Stomach (tissue), 8 donors: ENCODE measurements at regions not wholly inside any gene's neighbourhood (a gene's known extent, or its start where the extent isn't known, plus 50 kb on each side); places are given as distances from the start of the nearest gene placed in this dataset.

Source experiments
- DNase-seq, 2 donors: peaks; one replicate each; pipeline versions ENCODE4 v3.0.0 to v3.0.0-alpha.2; 2013 to 2019
- H3K27ac ChIP-seq, 5 donors: fragments of 200-600 bp in 4 of 5; sonication (generic) in 4 of 5; one replicate each; pipeline ENCODE4 v1.5.1; 2013 to 2019; ENCODE audit warnings: mild to moderate bottlenecking in 1 of 5, moderate library complexity in 1 of 5
- H3K27me3 ChIP-seq, 3 donors: fragments of 200-600 bp; sonication (generic); one replicate each; pipeline ENCODE4 v1.5.1; 2017 to 2019; ENCODE audit warnings: mixed run types in 1 of 3
- H3K36me3 ChIP-seq, 4 donors: fragments of 200-600 bp; sonication (generic); 1 replicate in 3 of 4; 2 replicates in 1 of 4; pipeline ENCODE4 v1.5.1; 2016 to 2019
- H3K4me1 ChIP-seq, 4 donors: fragments of 200-600 bp; sonication (generic); one replicate each; pipeline ENCODE4 v1.5.1; 2016 to 2019
- H3K4me3 ChIP-seq, 4 donors: fragments of 200-600 bp; sonication (generic) in 3 of 4; one replicate each; pipeline ENCODE4 v1.5.1; 2016 to 2019; ENCODE audit warnings: mild to moderate bottlenecking in 1 of 4
- H3K9me3 ChIP-seq, 4 donors: fragments of 200-600 bp; sonication (generic); one replicate each; pipeline ENCODE4 v1.5.1; 2016 to 2019
- EP300 ChIP-seq: sonication (generic); formaldehyde crosslinking; IDR thresholded peaks from one replicate; pipeline ENCODE4 v1.6.1; 2017; ENCODE audit warnings: antibody characterized with exemption
- POLR2A ChIP-seq, 4 donors: fragments of 450-650 bp; IDR thresholded peaks; one replicate each; pipeline ENCODE4 v1.6.1; 2016; ENCODE audit warnings: antibody characterized with exemption in 4 of 4, control low read depth in 2 of 4, mild to moderate bottlenecking in 1 of 4, moderate library complexity in 1 of 4
- POLR2AphosphoS5 ChIP-seq, 3 donors: sonication (generic); formaldehyde crosslinking; IDR thresholded peaks; one replicate each; pipeline ENCODE4 v1.6.1; 2016; ENCODE audit warnings: antibody characterized with exemption in 3 of 3
- WGBS, 5 donors: extraction: QIAGEN DNeasy Blood & Tissue Kit in 3 of 5; methylation state at CpG; one replicate each; pipeline versions ENCODE4 v1.1.5 to v1.1.7; 2013 to 2018; 5-methylcytosine and 5-hydroxymethylcytosine counted together
- intact Hi-C: fragments of 100-400 bp; cut with DNase I; formaldehyde crosslinking; loops from one replicate; pipeline ENCODE4 v1.15.1; 2023; ENCODE audit warnings: low total_unique reads
- TF ChIP-seq, protein P1 (sequence below), 7 experiments: fragments of 450-650 bp in 4 of 7; fragments of 200-600 bp in 3 of 7; sonication (generic) in 3 of 7; IDR thresholded peaks; one replicate each; pipeline ENCODE4 v1.5.1; 2016 to 2019; ENCODE audit warnings: antibody characterized with exemption in 7 of 7, control low read depth in 2 of 7, mild to moderate bottlenecking in 1 of 7
- donor health status: healthy with polysubstance abuse.
- donor health status: Bipolar disorder and iron deficiency.
- donor health status: healthy.

DNA sequence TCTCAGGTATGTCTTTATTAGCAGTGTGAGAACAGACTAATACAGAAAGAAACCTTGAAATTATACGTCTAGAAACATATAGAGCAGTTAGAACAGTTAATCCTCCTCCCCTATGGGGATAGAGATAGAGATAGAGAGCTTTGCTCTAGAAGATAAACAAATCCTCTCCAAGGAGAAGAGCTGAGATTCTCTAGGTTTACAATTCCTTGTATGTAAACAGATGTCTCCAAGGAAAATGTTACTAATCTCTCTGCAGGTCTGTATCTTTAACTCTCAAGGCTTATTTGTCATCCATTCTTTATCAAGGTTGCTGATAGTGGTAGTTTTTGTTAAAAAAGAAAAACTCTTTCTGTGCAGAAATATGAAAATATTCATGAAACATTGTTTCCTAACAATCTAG, 282.1 kb upstream of the GIMD1 start:
- H3K4me3 ChIP-seq = no peak overlapping the region
- H3K4me1 ChIP-seq = no peaks in the 10 kb centered on the region
- H3K27me3 ChIP-seq = no peaks in the 10 kb centered on the region
- 26 to 45% (median 37%) methylated on average over 1 of the region's 1 CpG for WGBS, 5 donors
- intact Hi-C loops = no loop called here
- no peak for TF ChIP-seq POLR2AphosphoS5 (IDR thresholded peaks at IDR 0.05)
- TF ChIP-seq EP300 = no peak
- TF ChIP-seq POLR2A (IDR thresholded peaks at IDR 0.05) = no peak
- TF ChIP-seq, protein P1, sequence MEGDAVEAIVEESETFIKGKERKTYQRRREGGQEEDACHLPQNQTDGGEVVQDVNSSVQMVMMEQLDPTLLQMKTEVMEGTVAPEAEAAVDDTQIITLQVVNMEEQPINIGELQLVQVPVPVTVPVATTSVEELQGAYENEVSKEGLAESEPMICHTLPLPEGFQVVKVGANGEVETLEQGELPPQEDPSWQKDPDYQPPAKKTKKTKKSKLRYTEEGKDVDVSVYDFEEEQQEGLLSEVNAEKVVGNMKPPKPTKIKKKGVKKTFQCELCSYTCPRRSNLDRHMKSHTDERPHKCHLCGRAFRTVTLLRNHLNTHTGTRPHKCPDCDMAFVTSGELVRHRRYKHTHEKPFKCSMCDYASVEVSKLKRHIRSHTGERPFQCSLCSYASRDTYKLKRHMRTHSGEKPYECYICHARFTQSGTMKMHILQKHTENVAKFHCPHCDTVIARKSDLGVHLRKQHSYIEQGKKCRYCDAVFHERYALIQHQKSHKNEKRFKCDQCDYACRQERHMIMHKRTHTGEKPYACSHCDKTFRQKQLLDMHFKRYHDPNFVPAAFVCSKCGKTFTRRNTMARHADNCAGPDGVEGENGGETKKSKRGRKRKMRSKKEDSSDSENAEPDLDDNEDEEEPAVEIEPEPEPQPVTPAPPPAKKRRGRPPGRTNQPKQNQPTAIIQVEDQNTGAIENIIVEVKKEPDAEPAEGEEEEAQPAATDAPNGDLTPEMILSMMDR (IDR thresholded peaks at IDR 0.05) = no peak
- H3K9me3 ChIP-seq = no peaks in the 10 kb centered on the region
- no peaks in the 10 kb centered on the region for H3K36me3 ChIP-seq
- no peak overlapping the region for H3K27ac ChIP-seq
- DNase-seq = no peak

DNA sequence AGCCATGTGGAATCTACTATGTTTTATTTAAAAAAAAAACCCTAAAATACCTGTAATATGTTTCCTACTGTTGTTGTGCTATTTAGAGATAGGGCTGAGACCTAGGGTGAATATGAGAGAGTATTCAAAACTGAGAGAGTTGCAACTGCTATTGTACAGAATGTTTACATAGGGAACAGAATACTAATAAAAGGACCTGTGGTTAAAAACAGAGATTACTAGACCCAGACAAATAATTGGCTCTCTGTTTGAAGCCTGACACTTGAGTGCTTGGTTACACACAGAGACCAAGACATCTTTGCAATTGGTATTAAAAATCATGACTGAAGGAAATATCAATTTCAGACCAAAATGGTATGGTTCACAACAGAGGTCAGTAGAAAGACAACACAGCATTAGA, 278.9 kb upstream of the GIMD1 start:
- intact Hi-C loops = no loop called here

DNA sequence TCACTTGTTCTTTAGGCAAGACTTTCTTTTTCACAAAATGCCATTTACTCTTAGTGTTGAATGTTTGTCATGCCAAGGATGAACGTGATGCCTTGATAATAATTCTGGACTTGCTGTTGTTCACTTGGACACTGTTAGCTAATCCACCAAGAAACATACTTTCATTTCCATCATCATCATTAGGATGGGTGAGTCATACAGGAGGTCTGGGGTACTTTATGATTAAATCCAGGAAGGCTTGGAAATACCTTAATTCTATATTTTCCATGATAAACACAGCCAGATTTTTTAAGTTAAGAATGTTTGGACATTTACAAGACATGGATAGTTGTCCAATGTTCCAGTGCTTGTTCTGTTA, 260.7 kb upstream of the GIMD1 start:
- Histone ChIP-seq H3K27ac (no peak overlapping the region), H3K4me3 (no peak overlapping the region), H3K4me1 (no peaks in the 10 kb centered on the region), H3K9me3 (no peaks in the 10 kb centered on the region), H3K36me3 (no peaks in the 10 kb centered on the region), H3K27me3 (no peaks in the 10 kb centered on the region)
- 30 to 56% (median 43%) methylated on average over 1 of the region's 1 CpG for WGBS, 5 donors
- TF ChIP-seq, protein P1 (IDR thresholded peaks at IDR 0.05) = no peak
- TF ChIP-seq POLR2A (IDR thresholded peaks at IDR 0.05) (no peak), EP300 (no peak), POLR2AphosphoS5 (IDR thresholded peaks at IDR 0.05) (no peak)
- no peak for DNase-seq
- intact Hi-C loops = no loop called here

More for the DNA sequence above, 278.9 kb upstream of the GIMD1 start:
- no peak for DNase-seq
- H3K27me3 ChIP-seq = no peaks in the 10 kb centered on the region
- H3K4me1 ChIP-seq = no peaks in the 10 kb centered on the region
- H3K36me3 ChIP-seq = no peaks in the 10 kb centered on the region
- H3K27ac ChIP-seq = no peak overlapping the region
- TF ChIP-seq POLR2AphosphoS5 (IDR thresholded peaks at IDR 0.05) = no peak
- H3K9me3 ChIP-seq = no peaks in the 10 kb centered on the region
- no peak overlapping the region for H3K4me3 ChIP-seq

DNA sequence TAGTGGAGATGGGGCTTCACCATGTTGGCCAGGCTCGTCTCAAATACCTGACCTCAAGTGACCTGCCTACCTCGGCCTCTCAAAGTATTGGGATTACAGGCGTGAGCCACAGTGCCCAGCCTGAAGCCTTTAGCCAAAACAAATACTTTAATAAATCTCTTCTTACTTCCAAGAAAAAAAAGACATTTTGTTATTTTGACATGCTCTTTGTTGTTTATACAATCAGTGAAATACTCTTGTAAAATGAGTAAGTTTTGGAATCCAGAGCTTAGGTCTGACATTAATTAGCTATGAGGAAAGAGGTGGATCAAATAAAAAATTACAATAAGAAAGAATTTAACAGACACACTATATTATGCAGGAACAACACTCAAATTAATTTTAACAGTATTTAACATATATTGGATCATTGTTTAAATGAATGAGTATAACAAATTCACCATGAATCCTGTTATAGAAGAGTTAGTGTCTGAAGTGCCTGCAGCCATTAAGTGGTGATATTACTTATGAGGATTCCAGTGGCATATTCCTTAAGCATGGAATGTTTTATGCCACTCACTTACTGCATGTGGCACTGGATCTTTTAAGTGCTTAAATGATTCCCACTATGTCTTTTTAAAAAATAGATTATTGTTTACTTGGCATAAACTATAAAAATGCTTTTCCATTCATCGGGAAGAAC, 260.1 kb upstream of the GIMD1 start:
- 45 to 73% (median 59%) methylated on average over 3 to 4 of the region's 4 CpGs for WGBS, 5 donors
- H3K36me3 ChIP-seq = no peaks in the 10 kb centered on the region
- no peaks in the 10 kb centered on the region for H3K4me1 ChIP-seq
- no peak for DNase-seq
- no peak overlapping the region for H3K4me3 ChIP-seq
- H3K9me3 ChIP-seq = no peaks in the 10 kb centered on the region
- H3K27me3 ChIP-seq = no peaks in the 10 kb centered on the region
- intact Hi-C loops = no loop called here
- H3K27ac ChIP-seq = no peak overlapping the region
- TF ChIP-seq POLR2A (IDR thresholded peaks at IDR 0.05) = no peak
- no peak for TF ChIP-seq EP300
- no peak for TF ChIP-seq POLR2AphosphoS5 (IDR thresholded peaks at IDR 0.05)
- TF ChIP-seq, protein P1 (IDR thresholded peaks at IDR 0.05) = no peak

DNA sequence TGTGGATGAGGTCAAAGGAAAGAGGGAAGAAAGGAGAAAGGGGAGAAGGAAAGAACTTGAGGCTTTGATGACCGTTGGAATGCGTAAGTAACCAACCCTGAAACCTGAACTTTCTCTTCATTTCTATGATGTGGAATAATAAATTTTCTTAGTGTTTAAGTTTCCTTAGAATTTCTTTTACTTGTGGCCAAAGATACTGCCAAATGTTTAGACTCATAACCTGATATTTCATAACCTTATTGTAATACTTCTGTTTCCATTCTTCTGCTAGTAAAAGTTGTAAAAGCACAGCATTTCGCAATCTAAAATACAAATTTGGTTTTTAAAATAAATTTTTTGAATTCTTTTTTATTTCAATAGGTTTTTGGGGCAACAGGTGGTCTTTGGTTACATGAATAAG, 258.5 kb upstream of the GIMD1 start:
- H3K27ac ChIP-seq = no peak overlapping the region
- intact Hi-C loops = no loop called here

More for the DNA sequence above, 258.5 kb upstream of the GIMD1 start:
- TF ChIP-seq POLR2AphosphoS5 (IDR thresholded peaks at IDR 0.05) = no peak
- TF ChIP-seq, protein P1 (IDR thresholded peaks at IDR 0.05) = no peak
- TF ChIP-seq EP300 = no peak
- TF ChIP-seq POLR2A (IDR thresholded peaks at IDR 0.05) = no peak
- no peaks in the 10 kb centered on the region for H3K9me3 ChIP-seq
- 77 to 90% (median 85%) methylated on average over 3 of the region's 3 CpGs for WGBS, 5 donors
- no peak overlapping the region for H3K4me3 ChIP-seq
- H3K4me1 ChIP-seq = no peaks in the 10 kb centered on the region
- H3K27me3 ChIP-seq = no peaks in the 10 kb centered on the region
- no peak for DNase-seq
- no peaks in the 10 kb centered on the region for H3K36me3 ChIP-seq
